ENCODE measurements at regions not wholly inside any gene's neighbourhood (a gene's known extent, or its start where the extent isn't known, plus 50 kb on each side); places are given as distances from the start of the nearest gene placed in this dataset.

DNA sequence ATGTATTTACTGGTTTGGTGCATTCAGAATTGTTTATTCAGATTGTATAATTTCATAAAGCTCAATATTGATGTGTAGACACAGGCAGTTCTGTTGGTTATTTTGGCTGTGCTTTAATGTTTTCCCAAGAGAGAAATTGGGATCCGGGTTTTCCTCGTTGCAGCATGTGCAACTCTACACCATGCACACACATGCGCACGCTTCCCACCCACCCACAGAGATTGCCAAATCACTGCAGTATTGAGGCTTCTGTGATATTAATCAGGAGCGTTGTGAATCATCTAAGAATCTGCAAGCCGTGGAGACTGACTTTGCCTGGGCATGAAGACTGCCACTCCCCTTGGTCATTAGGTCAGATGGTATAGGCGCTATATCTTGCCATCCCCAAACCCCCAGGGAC lies 571.5 kb downstream of the SLC4A3 start:
- no peak for TF ChIP-seq POLR2A (IDR thresholded peaks at IDR 0.05)
- TF ChIP-seq, protein P1, sequence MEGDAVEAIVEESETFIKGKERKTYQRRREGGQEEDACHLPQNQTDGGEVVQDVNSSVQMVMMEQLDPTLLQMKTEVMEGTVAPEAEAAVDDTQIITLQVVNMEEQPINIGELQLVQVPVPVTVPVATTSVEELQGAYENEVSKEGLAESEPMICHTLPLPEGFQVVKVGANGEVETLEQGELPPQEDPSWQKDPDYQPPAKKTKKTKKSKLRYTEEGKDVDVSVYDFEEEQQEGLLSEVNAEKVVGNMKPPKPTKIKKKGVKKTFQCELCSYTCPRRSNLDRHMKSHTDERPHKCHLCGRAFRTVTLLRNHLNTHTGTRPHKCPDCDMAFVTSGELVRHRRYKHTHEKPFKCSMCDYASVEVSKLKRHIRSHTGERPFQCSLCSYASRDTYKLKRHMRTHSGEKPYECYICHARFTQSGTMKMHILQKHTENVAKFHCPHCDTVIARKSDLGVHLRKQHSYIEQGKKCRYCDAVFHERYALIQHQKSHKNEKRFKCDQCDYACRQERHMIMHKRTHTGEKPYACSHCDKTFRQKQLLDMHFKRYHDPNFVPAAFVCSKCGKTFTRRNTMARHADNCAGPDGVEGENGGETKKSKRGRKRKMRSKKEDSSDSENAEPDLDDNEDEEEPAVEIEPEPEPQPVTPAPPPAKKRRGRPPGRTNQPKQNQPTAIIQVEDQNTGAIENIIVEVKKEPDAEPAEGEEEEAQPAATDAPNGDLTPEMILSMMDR (IDR thresholded peaks at IDR 0.05) = no peak
